Lower leg skin (tissue), 3 donors: ENCODE measurements at regions not wholly inside any gene's neighbourhood (a gene's known extent, or its start where the extent isn't known, plus 50 kb on each side); places are given as distances from the start of the nearest gene placed in this dataset.

Experiments
- POLR2A ChIP-seq, 2 donors: fragments of 450-650 bp; IDR thresholded peaks; one replicate each; pipeline ENCODE4 v1.6.1; 2016 to 2017; ENCODE audit warnings: antibody characterized with exemption in 2 of 2, mild to moderate bottlenecking in 1 of 2, moderate library complexity in 1 of 2
- TF ChIP-seq, protein P1 (sequence below), 3 donors: fragments of 450-650 bp; IDR thresholded peaks; one replicate each; pipeline ENCODE4 v1.5.1; 2016; ENCODE audit warnings: antibody characterized with exemption in 3 of 3, mild to moderate bottlenecking in 3 of 3, moderate library complexity in 2 of 3

DNA sequence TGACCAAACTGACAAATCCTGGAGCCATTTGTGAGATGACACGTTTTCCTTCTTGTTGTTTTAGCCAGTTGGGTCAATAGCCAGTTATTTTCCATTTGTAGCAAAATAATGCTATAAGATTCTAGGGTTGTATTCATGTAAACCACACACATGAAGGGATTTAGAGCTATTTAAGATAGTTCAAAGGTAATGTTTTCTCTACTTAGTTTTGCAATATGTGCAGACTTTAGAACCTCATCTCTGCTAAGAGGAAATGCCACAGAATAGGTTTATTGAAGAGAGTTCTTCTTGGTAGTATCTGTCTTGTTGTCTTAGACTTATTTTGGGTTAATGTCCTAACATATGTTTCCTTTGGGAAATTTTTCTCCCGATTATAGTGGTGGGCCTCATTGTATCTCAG is 213.5 kb upstream of the RIMS1 start:
- TF ChIP-seq, protein P1, sequence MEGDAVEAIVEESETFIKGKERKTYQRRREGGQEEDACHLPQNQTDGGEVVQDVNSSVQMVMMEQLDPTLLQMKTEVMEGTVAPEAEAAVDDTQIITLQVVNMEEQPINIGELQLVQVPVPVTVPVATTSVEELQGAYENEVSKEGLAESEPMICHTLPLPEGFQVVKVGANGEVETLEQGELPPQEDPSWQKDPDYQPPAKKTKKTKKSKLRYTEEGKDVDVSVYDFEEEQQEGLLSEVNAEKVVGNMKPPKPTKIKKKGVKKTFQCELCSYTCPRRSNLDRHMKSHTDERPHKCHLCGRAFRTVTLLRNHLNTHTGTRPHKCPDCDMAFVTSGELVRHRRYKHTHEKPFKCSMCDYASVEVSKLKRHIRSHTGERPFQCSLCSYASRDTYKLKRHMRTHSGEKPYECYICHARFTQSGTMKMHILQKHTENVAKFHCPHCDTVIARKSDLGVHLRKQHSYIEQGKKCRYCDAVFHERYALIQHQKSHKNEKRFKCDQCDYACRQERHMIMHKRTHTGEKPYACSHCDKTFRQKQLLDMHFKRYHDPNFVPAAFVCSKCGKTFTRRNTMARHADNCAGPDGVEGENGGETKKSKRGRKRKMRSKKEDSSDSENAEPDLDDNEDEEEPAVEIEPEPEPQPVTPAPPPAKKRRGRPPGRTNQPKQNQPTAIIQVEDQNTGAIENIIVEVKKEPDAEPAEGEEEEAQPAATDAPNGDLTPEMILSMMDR (IDR thresholded peaks at IDR 0.05) = no peak
- TF ChIP-seq POLR2A (IDR thresholded peaks at IDR 0.05) = no peak
